Fibroblast of the conjunctiva (primary cell): ENCODE measurements at regions not wholly inside any gene's neighbourhood (a gene's known extent, or its start where the extent isn't known, plus 50 kb on each side); places are given as distances from the start of the nearest gene placed in this dataset.

Experiments
- DNase-seq: peaks from one replicate; pipeline ENCODE4 v3.0.0-alpha.2; 2010; ENCODE audit warnings: low read depth

GRCh38 chr2:172361840-172362239 lies 65.5 kb upstream of the ITGA6 start:
- DNase-seq: no peak

- no peak for DNase-seq
Observed at GRCh38 chr2:172364261-172364660, 63.1 kb upstream of the ITGA6 start.

GRCh38 chr2:172366596-172367150 lies 60.7 kb upstream of the ITGA6 start:
- DNase-seq: no peak

- no peak for DNase-seq
Observed at GRCh38 chr2:172370821-172371455, 56.4 kb upstream of the ITGA6 start.

GRCh38 chr2:172372436-172372835 lies 55.0 kb upstream of the ITGA6 start:
- DNase-seq: no peak

GRCh38 chr2:172373076-172373475 lies 54.3 kb upstream of the ITGA6 start:
- no peak for DNase-seq

- no peak for DNase-seq
Observed at GRCh38 chr2:172373766-172374165, 53.6 kb upstream of the ITGA6 start.

GRCh38 chr2:172374318-172375240 lies 52.8 kb upstream of the ITGA6 start:
- no peak for DNase-seq

- DNase-seq: no peak
Observed at GRCh38 chr2:172375251-172375650, 52.1 kb upstream of the ITGA6 start.

GRCh38 chr2:172376016-172376415 lies 51.4 kb upstream of the ITGA6 start:
- no peak for DNase-seq

- no peak for DNase-seq
Observed at GRCh38 chr2:172376505-172377125, 50.8 kb upstream of the ITGA6 start.

GRCh38 chr2:172377408-172377807 lies 50.0 kb upstream of the ITGA6 start:
- no peak for DNase-seq
